HCT116 (cell line): ENCODE measurements at regions not wholly inside any gene's neighbourhood (a gene's known extent, or its start where the extent isn't known, plus 50 kb on each side); places are given as distances from the start of the nearest gene placed in this dataset.

Source experiments
- ATAC-seq: fragments of 200-7000 bp; cut with Tn5 transposase; 2 replicates; pipeline ENCODE4 v1.9.1; 2020; ENCODE audit warnings: mild to moderate bottlenecking, moderate library complexity
- BruUV-seq: library from RNA; stranded (reverse); fragments of 400-500 nt; replicated peaks from 2 replicates; lab custom pipeline; 2021; lab: Mats Ljungman, UMichigan
- CTCF ChIA-PET: fragments of 300-600 bp; sonication (Branson Sonifier 250); formaldehyde crosslinking; loops from one replicate; lab custom pipeline; 2021; ENCODE audit warnings: antibody characterized with exemption; lab: Charles Lee
- POLR2A ChIA-PET: fragments of 300-600, 350-600 bp; sonication (Branson Sonifier 250); formaldehyde crosslinking; loops from one replicate; lab custom pipeline; 2021; ENCODE audit warnings: antibody characterized with exemption; lab: Charles Lee
- RAD21 ChIA-PET, 2 experiments: fragments of 300-600 bp; sonication (Branson Sonifier 250); formaldehyde crosslinking; loops; one replicate each; lab custom pipeline; 2023; ENCODE audit warnings: low total read pairs in 2 of 2; ENCODE audit not compliant: uncharacterized antibody in 2 of 2, unreplicated experiment in 2 of 2, low non-redundant PET in 1 of 2; lab: Charles Lee
- DNase-seq: peaks from one replicate; pipeline ENCODE4 v3.0.0-alpha.2; 2010; ENCODE audit warnings: low read depth, low spot score
- H2AFZ ChIP-seq: fragments of 200-600 bp; shearing (Covaris generic), sonication (generic); 2 replicates; pipeline ENCODE4 v1.6.1; 2017; ENCODE audit warnings: low read depth, mixed run types, mixed read lengths, antibody characterized with exemption, low read length; ENCODE audit not compliant: poor library complexity, severe bottlenecking
- H3K27ac ChIP-seq: 2 replicates; pipeline ENCODE4 v1.5.1; 2012; ENCODE audit warnings: low read depth, low read length
- H3K27me3 ChIP-seq: fragments of 200-600 bp; sonication (generic); 2 replicates; pipeline ENCODE4 v1.6.1; 2016; ENCODE audit warnings: mixed run types, low read length, mixed read lengths; ENCODE audit not compliant: insufficient read depth
- H3K36me3 ChIP-seq, 2 experiments: fragments of 200-500 bp in 1 of 2; fragments of 200-600 bp in 1 of 2; sonication (Bioruptor generic) in 1 of 2; sonication (generic) in 1 of 2; 2 replicates each; pipeline versions ENCODE4 v1.5.1 to v1.6.1; 2014 to 2016; ENCODE audit warnings: low read length in 2 of 2, inconsistent platforms in 1 of 2, mixed read lengths in 1 of 2, mixed run types in 1 of 2; ENCODE audit not compliant: insufficient read depth in 2 of 2, control insufficient read depth in 1 of 2
- H3K4me1 ChIP-seq, 2 experiments: fragments of 200-600 bp in 1 of 2; sonication (generic) in 1 of 2; 2 replicates each; pipeline versions ENCODE4 v1.5.1 to v1.6.1; 2012 to 2017; ENCODE audit warnings: low read length in 2 of 2, inconsistent platforms in 1 of 2, mild to moderate bottlenecking in 1 of 2, mixed read lengths in 1 of 2, mixed run types in 1 of 2, moderate library complexity in 1 of 2; ENCODE audit not compliant: insufficient read depth in 2 of 2, control insufficient read depth in 1 of 2
- H3K4me2 ChIP-seq: fragments of 200-600 bp; sonication (generic); 2 replicates; pipeline ENCODE4 v1.6.1; 2017; ENCODE audit warnings: mixed run types, low read length, mixed read lengths
- H3K4me3 ChIP-seq, 2 experiments: fragments of 200-600 bp in 1 of 2; sonication (generic) in 1 of 2; replicated peaks in 1 of 2; 2 replicates each; pipeline ENCODE4 v1.5.1; 2011 to 2016; ENCODE audit warnings: low read length in 2 of 2, control low read depth in 1 of 2, low read depth in 1 of 2, mild to moderate bottlenecking in 1 of 2, mixed read lengths in 1 of 2, mixed run types in 1 of 2
- H3K79me2 ChIP-seq: fragments of 200-600 bp; sonication (generic); 2 replicates; pipeline ENCODE4 v1.6.1; 2017; ENCODE audit warnings: mild to moderate bottlenecking, mixed run types, low read length, moderate library complexity, mixed read lengths; ENCODE audit not compliant: insufficient read depth
- H3K9ac ChIP-seq: fragments of 200-600 bp; sonication (generic); 2 replicates; pipeline ENCODE4 v1.6.1; 2016; ENCODE audit warnings: low read length, mixed read lengths
- H3K9me2 ChIP-seq: fragments of 200-600 bp; sonication (generic), shearing (Covaris generic); 2 replicates; pipeline ENCODE4 v1.6.1; 2017; ENCODE audit warnings: mixed run types, mild to moderate bottlenecking, moderate library complexity; ENCODE audit not compliant: insufficient read depth
- H3K9me3 ChIP-seq, 2 experiments: fragments of 200-500 bp in 1 of 2; fragments of 200-600 bp in 1 of 2; sonication (Bioruptor generic) in 1 of 2; sonication (generic) in 1 of 2; 2 replicates each; pipeline ENCODE4 v1.6.1; 2014 to 2017; ENCODE audit warnings: low read length in 2 of 2, mixed read lengths in 2 of 2, inconsistent platforms in 1 of 2, low read depth in 1 of 2, mild to moderate bottlenecking in 1 of 2, mixed run types in 1 of 2, moderate library complexity in 1 of 2; ENCODE audit not compliant: control insufficient read depth in 1 of 2, insufficient read depth in 1 of 2
- H4K20me1 ChIP-seq: fragments of 200-600 bp; sonication (generic), shearing (Covaris generic); 2 replicates; pipeline ENCODE4 v1.6.1; 2017; ENCODE audit warnings: mixed run types, mild to moderate bottlenecking, moderate library complexity; ENCODE audit not compliant: insufficient read depth
- CBX3 ChIP-seq: IDR thresholded peaks from 2 replicates; pipeline ENCODE4 v1.6.1; 2012; ENCODE audit warnings: low read depth
- EGR1 ChIP-seq: IDR thresholded peaks from 2 replicates; pipeline ENCODE4 v1.6.1; 2012; ENCODE audit warnings: low read depth
- JUND ChIP-seq: IDR thresholded peaks from 2 replicates; pipeline ENCODE4 v1.6.1; 2012
- POLR2AphosphoS5 ChIP-seq: IDR thresholded peaks from 2 replicates; pipeline ENCODE4 v1.6.1; 2011; ENCODE audit warnings: mild to moderate bottlenecking, low read depth, low read length, moderate library complexity
- SIN3A ChIP-seq: IDR thresholded peaks from 2 replicates; pipeline ENCODE4 v1.6.1; 2012; ENCODE audit warnings: low read depth
- ZFX ChIP-seq: fragments of 450-650 bp; IDR thresholded peaks from 2 replicates; pipeline ENCODE4 v1.6.1; 2017
- intact Hi-C: fragments of 100-400 bp; cut with micrococcal nuclease; formaldehyde crosslinking; loops from 2 replicates; pipeline ENCODE4 v1.10.0; 2022
- TF ChIP-seq, protein P1 (sequence below): IDR thresholded peaks from 2 replicates; pipeline ENCODE4 v1.6.1; 2012; ENCODE audit warnings: low read depth
- TF ChIP-seq, protein P2 (sequence below), 3 experiments: fragments of 200-600 bp in 1 of 3; sonication (generic) in 1 of 3; IDR thresholded peaks in 2 of 3; conservative IDR thresholded peaks in 1 of 3; 2 replicates each; pipeline ENCODE4 v1.5.1; 2012 to 2017; ENCODE audit warnings: low read depth in 2 of 3, low read length in 2 of 3, antibody characterized with exemption in 1 of 3, borderline replicate concordance in 1 of 3, control low read depth in 1 of 3, mild to moderate bottlenecking in 1 of 3, mixed read lengths in 1 of 3, mixed run types in 1 of 3, moderate library complexity in 1 of 3; ENCODE audit not compliant: insufficient read depth in 1 of 3
- TF ChIP-seq, protein P3 (sequence below): IDR thresholded peaks from 2 replicates; pipeline ENCODE4 v1.6.1; 2012

DNA sequence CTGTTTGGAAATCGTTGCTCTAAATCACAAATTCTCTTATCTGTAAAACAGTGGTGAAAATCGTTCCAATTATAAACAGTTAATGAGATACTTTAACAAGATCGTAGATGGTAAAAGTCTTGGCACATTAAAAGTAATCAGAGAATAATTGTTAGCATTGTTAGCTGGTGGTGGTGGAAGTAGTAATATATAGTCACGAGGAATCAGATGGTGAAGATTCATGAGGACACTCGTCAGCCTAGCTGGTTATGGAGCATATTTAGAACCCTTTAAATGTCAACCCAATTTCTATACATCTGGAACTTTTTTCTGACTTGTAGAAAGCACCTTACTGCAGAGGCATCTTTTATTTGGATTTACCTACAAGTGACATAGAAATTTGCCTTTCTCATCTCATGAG lies 190.8 kb downstream of the TLE1 start:
- CTCF ChIA-PET, result no interaction called here
- intact Hi-C loops, result loop anchor here (10.0 kb wide), 1 partner anchor 56 kb away; no protein-coding TSS in a partner anchor

DNA sequence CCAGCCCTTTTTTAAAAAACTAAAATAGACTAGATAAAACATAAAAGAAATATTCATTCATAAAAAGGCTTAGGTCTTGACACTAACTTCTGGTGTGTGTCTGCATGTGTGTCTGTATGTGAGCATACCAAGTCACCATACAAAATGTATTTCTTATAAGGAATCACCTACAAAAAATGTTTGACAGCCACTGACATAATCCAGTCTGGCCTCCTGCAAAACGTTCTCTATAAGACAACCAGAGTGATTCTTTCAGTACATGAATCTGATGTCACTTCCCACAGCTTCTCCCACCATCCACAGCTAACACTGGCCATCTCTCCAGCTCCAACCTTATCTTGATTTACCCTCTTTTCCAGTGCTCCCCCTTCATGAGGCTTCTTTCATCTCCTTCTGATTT lies 192.3 kb downstream of the TLE1 start:
- no peaks in the 10 kb centered on the region for H3K4me1 ChIP-seq
- no peaks in the 10 kb centered on the region for H3K9me3 ChIP-seq
- H3K27me3 ChIP-seq, result no peaks in the 10 kb centered on the region
- H3K79me2 ChIP-seq, result no peaks in the 10 kb centered on the region
- ATAC-seq (no peak), DNase-seq (no peak)
- no peaks in the 10 kb centered on the region for H3K36me3 ChIP-seq
- POLR2A ChIA-PET, result no interaction called here
- H3K9ac ChIP-seq, result no peak overlapping the region
- no peak overlapping the region for H3K4me3 ChIP-seq
- no peaks in the 10 kb centered on the region for H3K9me2 ChIP-seq
- no peak overlapping the region for H2AFZ ChIP-seq
- H4K20me1 ChIP-seq, result no peaks in the 10 kb centered on the region
- intact Hi-C loops, result loop anchor here (10.0 kb wide), 1 partner anchor 58 kb away; no protein-coding TSS in a partner anchor
- no TSS peak for BruUV-seq
- RAD21 ChIA-PET, result no interaction called here
- TF ChIP-seq JUND (no peak), ZFX (no peak), SIN3A (no peak), CBX3 (no peak)
- TF ChIP-seq, protein P1, sequence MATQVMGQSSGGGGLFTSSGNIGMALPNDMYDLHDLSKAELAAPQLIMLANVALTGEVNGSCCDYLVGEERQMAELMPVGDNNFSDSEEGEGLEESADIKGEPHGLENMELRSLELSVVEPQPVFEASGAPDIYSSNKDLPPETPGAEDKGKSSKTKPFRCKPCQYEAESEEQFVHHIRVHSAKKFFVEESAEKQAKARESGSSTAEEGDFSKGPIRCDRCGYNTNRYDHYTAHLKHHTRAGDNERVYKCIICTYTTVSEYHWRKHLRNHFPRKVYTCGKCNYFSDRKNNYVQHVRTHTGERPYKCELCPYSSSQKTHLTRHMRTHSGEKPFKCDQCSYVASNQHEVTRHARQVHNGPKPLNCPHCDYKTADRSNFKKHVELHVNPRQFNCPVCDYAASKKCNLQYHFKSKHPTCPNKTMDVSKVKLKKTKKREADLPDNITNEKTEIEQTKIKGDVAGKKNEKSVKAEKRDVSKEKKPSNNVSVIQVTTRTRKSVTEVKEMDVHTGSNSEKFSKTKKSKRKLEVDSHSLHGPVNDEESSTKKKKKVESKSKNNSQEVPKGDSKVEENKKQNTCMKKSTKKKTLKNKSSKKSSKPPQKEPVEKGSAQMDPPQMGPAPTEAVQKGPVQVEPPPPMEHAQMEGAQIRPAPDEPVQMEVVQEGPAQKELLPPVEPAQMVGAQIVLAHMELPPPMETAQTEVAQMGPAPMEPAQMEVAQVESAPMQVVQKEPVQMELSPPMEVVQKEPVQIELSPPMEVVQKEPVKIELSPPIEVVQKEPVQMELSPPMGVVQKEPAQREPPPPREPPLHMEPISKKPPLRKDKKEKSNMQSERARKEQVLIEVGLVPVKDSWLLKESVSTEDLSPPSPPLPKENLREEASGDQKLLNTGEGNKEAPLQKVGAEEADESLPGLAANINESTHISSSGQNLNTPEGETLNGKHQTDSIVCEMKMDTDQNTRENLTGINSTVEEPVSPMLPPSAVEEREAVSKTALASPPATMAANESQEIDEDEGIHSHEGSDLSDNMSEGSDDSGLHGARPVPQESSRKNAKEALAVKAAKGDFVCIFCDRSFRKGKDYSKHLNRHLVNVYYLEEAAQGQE, result no peak
- TF ChIP-seq, protein P2, sequence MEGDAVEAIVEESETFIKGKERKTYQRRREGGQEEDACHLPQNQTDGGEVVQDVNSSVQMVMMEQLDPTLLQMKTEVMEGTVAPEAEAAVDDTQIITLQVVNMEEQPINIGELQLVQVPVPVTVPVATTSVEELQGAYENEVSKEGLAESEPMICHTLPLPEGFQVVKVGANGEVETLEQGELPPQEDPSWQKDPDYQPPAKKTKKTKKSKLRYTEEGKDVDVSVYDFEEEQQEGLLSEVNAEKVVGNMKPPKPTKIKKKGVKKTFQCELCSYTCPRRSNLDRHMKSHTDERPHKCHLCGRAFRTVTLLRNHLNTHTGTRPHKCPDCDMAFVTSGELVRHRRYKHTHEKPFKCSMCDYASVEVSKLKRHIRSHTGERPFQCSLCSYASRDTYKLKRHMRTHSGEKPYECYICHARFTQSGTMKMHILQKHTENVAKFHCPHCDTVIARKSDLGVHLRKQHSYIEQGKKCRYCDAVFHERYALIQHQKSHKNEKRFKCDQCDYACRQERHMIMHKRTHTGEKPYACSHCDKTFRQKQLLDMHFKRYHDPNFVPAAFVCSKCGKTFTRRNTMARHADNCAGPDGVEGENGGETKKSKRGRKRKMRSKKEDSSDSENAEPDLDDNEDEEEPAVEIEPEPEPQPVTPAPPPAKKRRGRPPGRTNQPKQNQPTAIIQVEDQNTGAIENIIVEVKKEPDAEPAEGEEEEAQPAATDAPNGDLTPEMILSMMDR (IDR thresholded peaks at IDR 0.05 in 2 of 3, conservative IDR thresholded peaks at IDR 0.05 in 1 of 3; ENCODE audit: borderline replicate concordance in 1 of 3, insufficient read depth in 1 of 3, low read depth in 2 of 3, low read length in 2 of 3), result no peak
- no peak overlapping the region for H3K4me2 ChIP-seq
- CTCF ChIA-PET, result no interaction called here
- no peak overlapping the region for H3K27ac ChIP-seq

More for the DNA sequence above, 190.8 kb downstream of the TLE1 start:
- ATAC-seq (no peak), DNase-seq (no peak)
- ChIA-PET POLR2A (no interaction called here), RAD21 (no interaction called here)
- Histone ChIP-seq H4K20me1 (no peaks in the 10 kb centered on the region), H2AFZ (no peak overlapping the region), H3K4me1 (no peaks in the 10 kb centered on the region), H3K4me3 (no peak overlapping the region), H3K36me3 (no peaks in the 10 kb centered on the region), H3K9me2 (no peaks in the 10 kb centered on the region), H3K4me2 (no peak overlapping the region), H3K9me3 (no peaks in the 10 kb centered on the region), H3K27ac (no peak overlapping the region), H3K79me2 (no peaks in the 10 kb centered on the region), H3K9ac (no peak overlapping the region), H3K27me3 (no peaks in the 10 kb centered on the region)
- TF ChIP-seq, protein P3, sequence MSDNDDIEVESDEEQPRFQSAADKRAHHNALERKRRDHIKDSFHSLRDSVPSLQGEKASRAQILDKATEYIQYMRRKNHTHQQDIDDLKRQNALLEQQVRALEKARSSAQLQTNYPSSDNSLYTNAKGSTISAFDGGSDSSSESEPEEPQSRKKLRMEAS, result no peak
- TF ChIP-seq EGR1 (no peak), POLR2AphosphoS5 (no peak)
- no TSS peak for BruUV-seq
